CD4-positive, alpha-beta T cell treated with Interferon gamma for 1 hour (primary cell): ENCODE measurements at regions not wholly inside any gene's neighbourhood (a gene's known extent, or its start where the extent isn't known, plus 50 kb on each side); places are given as distances from the start of the nearest gene placed in this dataset.

Experiments
- DNase-seq: peaks from one replicate; pipeline ENCODE4 v3.0.0-alpha.2; 2020

GRCh38 chr12:3336606-3337311 is 154.2 kb upstream of the PRMT8 start:
- no peak for DNase-seq

GRCh38 chr12:3337944-3338343 is 153.1 kb upstream of the PRMT8 start:
- DNase-seq: no peak

GRCh38 chr12:3339221-3339620 is 151.8 kb upstream of the PRMT8 start:
- DNase-seq: no peak

- no peak for DNase-seq
Observed at GRCh38 chr12:3341594-3341993, 149.4 kb upstream of the PRMT8 start.

- DNase-seq: no peak
Observed at GRCh38 chr12:3342051-3342450, 149.0 kb upstream of the PRMT8 start.

GRCh38 chr12:3348055-3348454 is 142.9 kb upstream of the PRMT8 start:
- DNase-seq: no peak

GRCh38 chr12:3350432-3350831 is 140.6 kb upstream of the PRMT8 start:
- DNase-seq: no peak

GRCh38 chr12:3351731-3352130 is 139.3 kb upstream of the PRMT8 start:
- DNase-seq: no peak

GRCh38 chr12:3352230-3352629 is 138.8 kb upstream of the PRMT8 start:
- no peak for DNase-seq

GRCh38 chr12:3353621-3354020 is 137.4 kb upstream of the PRMT8 start:
- DNase-seq: no peak

GRCh38 chr12:3354586-3354985 is 136.4 kb upstream of the PRMT8 start:
- DNase-seq: no peak

GRCh38 chr12:3355378-3355900 is 135.6 kb upstream of the PRMT8 start:
- DNase-seq: no peak

GRCh38 chr12:3357950-3358525 is 133.0 kb upstream of the PRMT8 start:
- DNase-seq: no peak

- no peak for DNase-seq
Observed at GRCh38 chr12:3359478-3359877, 131.5 kb upstream of the PRMT8 start.

GRCh38 chr12:3361146-3361545 is 129.9 kb upstream of the PRMT8 start:
- no peak for DNase-seq

GRCh38 chr12:3362737-3363136 is 128.3 kb upstream of the PRMT8 start:
- DNase-seq: no peak

GRCh38 chr12:3363608-3364007 is 127.4 kb upstream of the PRMT8 start:
- DNase-seq: peak; percentile 37

GRCh38 chr12:3364226-3364625 is 126.8 kb upstream of the PRMT8 start:
- DNase-seq: no peak

GRCh38 chr12:3364661-3365462 is 126.1 kb upstream of the PRMT8 start:
- DNase-seq: no peak

GRCh38 chr12:3365463-3366411 is 125.3 kb upstream of the PRMT8 start:
- DNase-seq: no peak

GRCh38 chr12:3366451-3367110 is 124.4 kb upstream of the PRMT8 start:
- DNase-seq: no peak
